GM23338 (cell line): ENCODE measurements at regions not wholly inside any gene's neighbourhood (a gene's known extent, or its start where the extent isn't known, plus 50 kb on each side); places are given as distances from the start of the nearest gene placed in this dataset.
A peak's percentile ranks its signal among the peaks of the same experiment; 100 is the strongest.

Experiments used
- ATAC-seq: fragments of 200-7000 bp; cut with Tn5 transposase; 3 replicates; pipeline ENCODE4 v1.9.1; 2020
- DNase-seq: peaks from one replicate; pipeline ENCODE4 v3.0.0-alpha.2; 2015; ENCODE audit warnings: low spot score
- H2AFZ ChIP-seq: fragments of 200-600 bp; sonication (generic); 2 replicates; pipeline ENCODE4 v1.8.0; 2016; ENCODE audit warnings: antibody characterized with exemption, mild to moderate bottlenecking, moderate library complexity
- H3F3A ChIP-seq: fragments of 200-600 bp; sonication (generic); replicated peaks from 2 replicates; pipeline ENCODE4 v1.8.0; 2017; ENCODE audit warnings: antibody characterized with exemption, mixed run types, low read depth
- H3K27ac ChIP-seq: fragments of 200-600 bp; sonication (generic); 2 replicates; pipeline ENCODE4 v1.6.1; 2016; ENCODE audit warnings: low read depth
- H3K27me3 ChIP-seq: fragments of 200-600 bp; sonication (generic); 2 replicates; pipeline ENCODE4 v1.8.0; 2016; ENCODE audit warnings: mild to moderate bottlenecking, mixed run types, moderate library complexity; ENCODE audit not compliant: insufficient read depth
- H3K36me3 ChIP-seq: fragments of 200-600 bp; sonication (generic); 2 replicates; pipeline ENCODE4 v1.8.0; 2016; ENCODE audit warnings: mild to moderate bottlenecking; ENCODE audit not compliant: insufficient read depth
- H3K4me1 ChIP-seq: fragments of 200-600 bp; sonication (generic); 2 replicates; pipeline ENCODE4 v1.8.0; 2016; ENCODE audit warnings: mild to moderate bottlenecking, moderate library complexity; ENCODE audit not compliant: insufficient read depth
- H3K4me2 ChIP-seq: fragments of 200-600 bp; sonication (generic); 2 replicates; pipeline ENCODE4 v1.7.1; 2017; ENCODE audit warnings: mixed run types
- H3K4me3 ChIP-seq: fragments of 200-600 bp; sonication (generic); 2 replicates; pipeline ENCODE4 v1.6.1; 2016; ENCODE audit warnings: mixed run types
- H3K79me2 ChIP-seq: fragments of 200-600 bp; sonication (generic); replicated peaks from 2 replicates; pipeline ENCODE4 v1.8.0; 2017; ENCODE audit warnings: mild to moderate bottlenecking; ENCODE audit not compliant: insufficient read depth
- H3K9me2 ChIP-seq: fragments of 200-600 bp; sonication (generic); 2 replicates; pipeline ENCODE4 v1.8.0; 2017; ENCODE audit not compliant: insufficient read depth
- H4K20me1 ChIP-seq: fragments of 200-600 bp; sonication (generic); replicated peaks from 2 replicates; pipeline ENCODE4 v1.8.0; 2017; ENCODE audit warnings: mild to moderate bottlenecking; ENCODE audit not compliant: insufficient read depth
- H3K27ac Mint-ChIP-seq: 2 replicates; pipeline ENCODE4 v1.8.0; 2020; ENCODE audit warnings: inconsistent platforms, mild to moderate bottlenecking, moderate library complexity, mixed read lengths
- H3K27me3 Mint-ChIP-seq: 3 replicates; pipeline ENCODE4 v1.8.0; 2022; ENCODE audit warnings: low read depth, mild to moderate bottlenecking, moderate library complexity, mixed read lengths, inconsistent platforms; ENCODE audit not compliant: insufficient read depth, poor library complexity
- H3K36me3 Mint-ChIP-seq: 3 replicates; pipeline ENCODE4 v1.8.0; 2021; ENCODE audit warnings: low read depth, mild to moderate bottlenecking, inconsistent platforms, moderate library complexity, mixed read lengths
- H3K4me1 Mint-ChIP-seq: 3 replicates; pipeline ENCODE4 v1.8.0; 2020; ENCODE audit warnings: mild to moderate bottlenecking, inconsistent platforms, mixed read lengths
- H3K4me3 Mint-ChIP-seq: 3 replicates; pipeline ENCODE4 v1.8.0; 2021; ENCODE audit warnings: moderate library complexity, mild to moderate bottlenecking, inconsistent platforms, mixed read lengths
- H3K9me3 Mint-ChIP-seq: 3 replicates; pipeline ENCODE4 v1.8.0; 2020; ENCODE audit warnings: moderate library complexity, mild to moderate bottlenecking, inconsistent platforms, mixed read lengths
- CTCF ChIP-seq, 2 experiments: fragments of 200-600 bp in 1 of 2; sonication (generic) in 1 of 2; conservative IDR thresholded peaks; 2 replicates each; pipeline versions ENCODE4 v1.5.1 to v1.6.1; 2016 to 2017; ENCODE audit warnings: antibody characterized with exemption in 2 of 2, low read depth in 2 of 2, mild to moderate bottlenecking in 2 of 2, moderate library complexity in 1 of 2
- ETS1 ChIP-seq: IDR thresholded peaks from 2 replicates; pipeline ENCODE4 v1.6.1; 2016; ENCODE audit warnings: antibody characterized with exemption
- EZH2phosphoT487 ChIP-seq: fragments of 200-600 bp; sonication (generic); IDR thresholded peaks from one replicate; pipeline ENCODE4 v1.8.1; 2018; ENCODE audit warnings: antibody characterized with exemption; ENCODE audit not compliant: unreplicated experiment
- NANOG ChIP-seq: IDR thresholded peaks from 2 replicates; pipeline ENCODE4 v1.6.1; 2016; ENCODE audit warnings: antibody characterized with exemption, borderline replicate concordance
- STAT1 ChIP-seq: IDR thresholded peaks from one replicate; pipeline ENCODE4 v1.6.1; 2016; ENCODE audit warnings: antibody characterized with exemption; ENCODE audit not compliant: unreplicated experiment
- ZNF462 ChIP-seq: fragments of 250-450 bp; sonication (Bioruptor Pico); IDR thresholded peaks from 2 replicates; pipeline ENCODE4 v1.5.0; 2020; ENCODE audit warnings: mild to moderate bottlenecking, moderate library complexity

- Mint-ChIP-seq H3K4me3 (no peak overlapping the region), H3K36me3 (peaks cover 9% of the 10 kb centered on the region; the same call in 2 of the 3 replicates), H3K9me3 (peaks cover 14% of the 10 kb centered on the region; the same call in 2 of the 3 replicates), H3K27me3 (no peaks in the 10 kb centered on the region), H3K27ac (no peak overlapping the region), H3K4me1 (peaks cover 16% of the 10 kb centered on the region)
- H3K4me3 ChIP-seq, result no peak overlapping the region
- H3F3A ChIP-seq, result no peaks in the 10 kb centered on the region
- peaks cover 7% of the 10 kb centered on the region; the same call in 1 of the 2 replicates for H3K36me3 ChIP-seq
- ATAC-seq (peak; percentile 58), DNase-seq (peak; percentile 27)
- H3K27me3 ChIP-seq, result no peaks in the 10 kb centered on the region
- no peak for TF ChIP-seq ETS1
- H3K27ac ChIP-seq, result peak overlapping the region; percentile 29; the same call in 1 of the 2 replicates
- no peaks in the 10 kb centered on the region for H3K79me2 ChIP-seq
- no peaks in the 10 kb centered on the region; the same call in 1 of the 2 replicates for H3K9me2 ChIP-seq
- no peaks in the 10 kb centered on the region for H4K20me1 ChIP-seq
- H2AFZ ChIP-seq, result peak overlapping the region; percentile 33
- H3K4me2 ChIP-seq, result 0 out of 2 replicates have a peak overlapping the region, but pooled peaks have one; percentile 24
- peaks cover 12% of the 10 kb centered on the region; the same call in 1 of the 2 replicates for H3K4me1 ChIP-seq
These were observed 100.1 kb upstream of the CERS6 start for GRCh38 chr2:168355779-168356476.

- Histone ChIP-seq H3K79me2 (no peaks in the 10 kb centered on the region), H3K27ac (no peak overlapping the region), H3K4me3 (no peak overlapping the region), H3F3A (no peaks in the 10 kb centered on the region), H3K4me1 (peaks cover 12% of the 10 kb centered on the region; the same call in 1 of the 2 replicates), H2AFZ (no peak overlapping the region), H3K27me3 (no peaks in the 10 kb centered on the region), H3K4me2 (no peak overlapping the region), H3K36me3 (peaks cover 7% of the 10 kb centered on the region; the same call in 1 of the 2 replicates), H4K20me1 (no peaks in the 10 kb centered on the region), H3K9me2 (peaks cover 4% of the 10 kb centered on the region; the same call in 1 of the 2 replicates)
- H3K4me1 Mint-ChIP-seq, result peaks cover 16% of the 10 kb centered on the region
- DNase-seq (no peak), ATAC-seq (no peak)
- peaks cover 14% of the 10 kb centered on the region; the same call in 2 of the 3 replicates for H3K9me3 Mint-ChIP-seq
- no peaks in the 10 kb centered on the region for H3K27me3 Mint-ChIP-seq
- H3K36me3 Mint-ChIP-seq, result peaks cover 9% of the 10 kb centered on the region; the same call in 2 of the 3 replicates
- H3K4me3 Mint-ChIP-seq, result no peak overlapping the region
- no peak overlapping the region for H3K27ac Mint-ChIP-seq
- TF ChIP-seq ZNF462 (CRISPR knock-in tag), result no peak
- TF ChIP-seq CTCF (conservative IDR thresholded peaks at IDR 0.05; ENCODE audit: low read depth in 2 of 2), result no peak
- no peak for TF ChIP-seq STAT1
- TF ChIP-seq NANOG, result no peak
- TF ChIP-seq EZH2phosphoT487, result no peak
These were observed 99.6 kb upstream of the CERS6 start for GRCh38 chr2:168356477-168356835.
